ENCODE measurements at regions not wholly inside any gene's neighbourhood (a gene's known extent, or its start where the extent isn't known, plus 50 kb on each side); places are given as distances from the start of the nearest gene placed in this dataset.
A peak's percentile ranks its signal among the peaks of the same experiment; 100 is the strongest.

- no peak for TF ChIP-seq POLR2A (IDR thresholded peaks at IDR 0.05)
- TF ChIP-seq POLR2AphosphoS5 (IDR thresholded peaks at IDR 0.05; ENCODE audit: insufficient read depth in 1 of 2, low read depth in 1 of 2): peak in 1 of 2 donors; percentile 20
Observed at GRCh38 chr7:46565253-46566096, 644.4 kb upstream of the IGFBP3 start.
